HEK293T (cell line): ENCODE measurements at regions not wholly inside any gene's neighbourhood (a gene's known extent, or its start where the extent isn't known, plus 50 kb on each side); places are given as distances from the start of the nearest gene placed in this dataset.

Experiments
- FOXK2 ChIP-seq: fragments of 450-650 bp; IDR thresholded peaks from 2 replicates; pipeline ENCODE4 v1.6.1; 2016; ENCODE audit warnings: mild to moderate bottlenecking
- HDGF ChIP-seq: fragments of 450-650 bp; IDR thresholded peaks from 2 replicates; pipeline ENCODE4 v1.6.1; 2017; ENCODE audit warnings: antibody characterized with exemption, borderline replicate concordance
- SP1 ChIP-seq: fragments of 450-650 bp; IDR thresholded peaks from 2 replicates; pipeline ENCODE4 v1.6.1; 2017

DNA sequence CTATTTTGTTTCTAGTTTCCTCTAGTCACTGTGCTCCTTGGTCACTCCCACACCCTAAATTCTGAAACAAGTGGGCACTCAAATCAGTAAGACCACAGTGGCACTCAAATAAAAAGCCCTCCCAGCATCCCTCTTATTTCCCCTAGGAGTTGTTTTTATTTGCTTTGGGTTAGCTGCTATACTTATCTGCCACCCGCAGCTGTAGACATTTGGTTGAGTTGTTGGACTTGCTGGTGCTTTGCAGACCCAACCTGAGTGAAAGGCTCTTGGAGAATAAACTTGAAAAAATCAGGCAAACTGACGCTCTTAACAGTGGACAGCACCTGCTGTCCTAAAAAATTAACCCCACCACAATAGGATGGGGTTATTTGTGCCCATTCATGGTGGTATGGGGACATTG, 203.0 kb downstream of the SPATA31A6 start:
- TF ChIP-seq FOXK2 (no peak), SP1 (no peak), HDGF (no peak)
